ENCODE measurements at regions not wholly inside any gene's neighbourhood (a gene's known extent, or its start where the extent isn't known, plus 50 kb on each side); places are given as distances from the start of the nearest gene placed in this dataset.

DNA sequence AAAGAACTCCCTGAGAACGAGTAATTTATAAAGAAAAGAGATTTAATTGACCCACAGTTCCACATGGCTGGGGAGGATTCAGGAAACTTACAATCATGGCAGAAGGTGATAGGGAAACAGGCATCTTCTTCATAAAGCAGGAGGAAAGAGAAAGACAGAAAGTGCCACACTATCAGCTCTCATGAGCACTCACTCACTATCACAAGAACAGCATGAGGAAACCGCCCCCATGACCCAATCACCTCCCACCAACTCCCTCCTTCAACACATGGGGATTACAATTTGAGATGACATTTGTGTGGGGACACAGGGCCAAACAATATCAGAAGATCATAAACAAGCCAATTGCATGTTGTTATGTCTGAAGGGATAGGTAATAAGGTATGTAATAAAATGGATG, 935.9 kb upstream of the COX7C start:
- no peak overlapping the region for H3K27ac ChIP-seq (ENCODE audit: low read length)
- H3K79me2 ChIP-seq (replicated peaks; ENCODE audit: insufficient read depth, low read length): no peaks in the 10 kb centered on the region
- no peaks in the 10 kb centered on the region for H3K9me2 ChIP-seq (ENCODE audit: insufficient read depth, low read length)
- H3K27me3 ChIP-seq (ENCODE audit: insufficient read depth, low read depth, low read length): no peaks in the 10 kb centered on the region
- no peaks in the 10 kb centered on the region for H3F3A ChIP-seq (ENCODE audit: insufficient read depth, low read length, poor library complexity, severe bottlenecking)
- TF ChIP-seq TAF1 (IDR thresholded peaks at IDR 0.05; ENCODE audit: low read depth): no peak
- TF ChIP-seq, protein P1, sequence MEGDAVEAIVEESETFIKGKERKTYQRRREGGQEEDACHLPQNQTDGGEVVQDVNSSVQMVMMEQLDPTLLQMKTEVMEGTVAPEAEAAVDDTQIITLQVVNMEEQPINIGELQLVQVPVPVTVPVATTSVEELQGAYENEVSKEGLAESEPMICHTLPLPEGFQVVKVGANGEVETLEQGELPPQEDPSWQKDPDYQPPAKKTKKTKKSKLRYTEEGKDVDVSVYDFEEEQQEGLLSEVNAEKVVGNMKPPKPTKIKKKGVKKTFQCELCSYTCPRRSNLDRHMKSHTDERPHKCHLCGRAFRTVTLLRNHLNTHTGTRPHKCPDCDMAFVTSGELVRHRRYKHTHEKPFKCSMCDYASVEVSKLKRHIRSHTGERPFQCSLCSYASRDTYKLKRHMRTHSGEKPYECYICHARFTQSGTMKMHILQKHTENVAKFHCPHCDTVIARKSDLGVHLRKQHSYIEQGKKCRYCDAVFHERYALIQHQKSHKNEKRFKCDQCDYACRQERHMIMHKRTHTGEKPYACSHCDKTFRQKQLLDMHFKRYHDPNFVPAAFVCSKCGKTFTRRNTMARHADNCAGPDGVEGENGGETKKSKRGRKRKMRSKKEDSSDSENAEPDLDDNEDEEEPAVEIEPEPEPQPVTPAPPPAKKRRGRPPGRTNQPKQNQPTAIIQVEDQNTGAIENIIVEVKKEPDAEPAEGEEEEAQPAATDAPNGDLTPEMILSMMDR (IDR thresholded peaks at IDR 0.05; ENCODE audit: poor library complexity, severe bottlenecking): no peak
- no peak for TF ChIP-seq POLR2AphosphoS5 (IDR thresholded peaks at IDR 0.05)
- TF ChIP-seq RAD21 (conservative IDR thresholded peaks at IDR 0.05): no peak
- no peak for TF ChIP-seq MXI1 (conservative IDR thresholded peaks at IDR 0.05; ENCODE audit: poor library complexity, severe bottlenecking)
- TF ChIP-seq, protein P2, sequence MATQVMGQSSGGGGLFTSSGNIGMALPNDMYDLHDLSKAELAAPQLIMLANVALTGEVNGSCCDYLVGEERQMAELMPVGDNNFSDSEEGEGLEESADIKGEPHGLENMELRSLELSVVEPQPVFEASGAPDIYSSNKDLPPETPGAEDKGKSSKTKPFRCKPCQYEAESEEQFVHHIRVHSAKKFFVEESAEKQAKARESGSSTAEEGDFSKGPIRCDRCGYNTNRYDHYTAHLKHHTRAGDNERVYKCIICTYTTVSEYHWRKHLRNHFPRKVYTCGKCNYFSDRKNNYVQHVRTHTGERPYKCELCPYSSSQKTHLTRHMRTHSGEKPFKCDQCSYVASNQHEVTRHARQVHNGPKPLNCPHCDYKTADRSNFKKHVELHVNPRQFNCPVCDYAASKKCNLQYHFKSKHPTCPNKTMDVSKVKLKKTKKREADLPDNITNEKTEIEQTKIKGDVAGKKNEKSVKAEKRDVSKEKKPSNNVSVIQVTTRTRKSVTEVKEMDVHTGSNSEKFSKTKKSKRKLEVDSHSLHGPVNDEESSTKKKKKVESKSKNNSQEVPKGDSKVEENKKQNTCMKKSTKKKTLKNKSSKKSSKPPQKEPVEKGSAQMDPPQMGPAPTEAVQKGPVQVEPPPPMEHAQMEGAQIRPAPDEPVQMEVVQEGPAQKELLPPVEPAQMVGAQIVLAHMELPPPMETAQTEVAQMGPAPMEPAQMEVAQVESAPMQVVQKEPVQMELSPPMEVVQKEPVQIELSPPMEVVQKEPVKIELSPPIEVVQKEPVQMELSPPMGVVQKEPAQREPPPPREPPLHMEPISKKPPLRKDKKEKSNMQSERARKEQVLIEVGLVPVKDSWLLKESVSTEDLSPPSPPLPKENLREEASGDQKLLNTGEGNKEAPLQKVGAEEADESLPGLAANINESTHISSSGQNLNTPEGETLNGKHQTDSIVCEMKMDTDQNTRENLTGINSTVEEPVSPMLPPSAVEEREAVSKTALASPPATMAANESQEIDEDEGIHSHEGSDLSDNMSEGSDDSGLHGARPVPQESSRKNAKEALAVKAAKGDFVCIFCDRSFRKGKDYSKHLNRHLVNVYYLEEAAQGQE (IDR thresholded peaks at IDR 0.05; ENCODE audit: borderline replicate concordance): no peak
- no peak for TF ChIP-seq SMC3 (conservative IDR thresholded peaks at IDR 0.05; ENCODE audit: poor library complexity)
- no peak for TF ChIP-seq EZH2 (IDR thresholded peaks at IDR 0.05; ENCODE audit: borderline replicate concordance, insufficient read depth, low read length, poor library complexity, severe bottlenecking)
- no peak for TF ChIP-seq EP300 (conservative IDR thresholded peaks at IDR 0.05; ENCODE audit: poor library complexity, severe bottlenecking)
- H2AFZ ChIP-seq (ENCODE audit: low read depth, low read length): no peak overlapping the region
- H3K9ac ChIP-seq (ENCODE audit: low read length): no peak overlapping the region
- H3K36me3 ChIP-seq (ENCODE audit: insufficient read depth, low read length): no peaks in the 10 kb centered on the region
- H3K9me3 ChIP-seq (ENCODE audit: low read length): no peaks in the 10 kb centered on the region
- no peak overlapping the region for H3K4me2 ChIP-seq (ENCODE audit: low read length)
- no peak overlapping the region for H3K4me3 ChIP-seq (ENCODE audit: low read length)
- no peaks in the 10 kb centered on the region for H4K20me1 ChIP-seq (ENCODE audit: insufficient read depth)

DNA sequence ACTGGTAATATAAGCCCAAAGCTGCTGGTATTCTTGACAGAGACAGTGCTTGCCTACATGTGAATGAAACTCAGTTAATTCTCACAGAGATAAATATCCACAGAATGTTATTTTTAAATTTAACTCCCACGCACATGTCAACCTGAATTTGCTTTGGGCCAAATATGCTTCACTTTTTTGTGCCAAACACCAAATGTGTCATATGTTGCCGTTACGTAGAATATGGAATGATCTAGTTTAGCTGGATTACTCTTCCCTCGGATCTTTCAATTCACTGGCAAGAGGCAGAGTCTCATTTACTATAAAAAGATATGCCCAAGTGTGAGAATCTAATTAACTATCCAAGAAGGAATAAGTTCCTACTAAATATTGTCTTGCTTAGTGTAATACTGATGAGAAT, 933.4 kb upstream of the COX7C start:
- TF ChIP-seq TAF1 (IDR thresholded peaks at IDR 0.05; ENCODE audit: low read depth) (no peak), EZH2 (IDR thresholded peaks at IDR 0.05; ENCODE audit: borderline replicate concordance, insufficient read depth, low read length, poor library complexity, severe bottlenecking) (no peak), RAD21 (conservative IDR thresholded peaks at IDR 0.05) (no peak), POLR2AphosphoS5 (IDR thresholded peaks at IDR 0.05) (no peak), MXI1 (conservative IDR thresholded peaks at IDR 0.05; ENCODE audit: poor library complexity, severe bottlenecking) (no peak), SMC3 (conservative IDR thresholded peaks at IDR 0.05; ENCODE audit: poor library complexity) (no peak)
- TF ChIP-seq, protein P1 (IDR thresholded peaks at IDR 0.05; ENCODE audit: poor library complexity, severe bottlenecking): no peak
- no peak overlapping the region for H2AFZ ChIP-seq (ENCODE audit: low read depth, low read length)
- H3F3A ChIP-seq (ENCODE audit: insufficient read depth, low read length, poor library complexity, severe bottlenecking): no peaks in the 10 kb centered on the region

More for the DNA sequence above, 933.4 kb upstream of the COX7C start:
- Histone ChIP-seq H3K27ac (ENCODE audit: low read length) (no peak overlapping the region), H3K9me2 (ENCODE audit: insufficient read depth, low read length) (no peaks in the 10 kb centered on the region), H3K27me3 (ENCODE audit: insufficient read depth, low read depth, low read length) (no peaks in the 10 kb centered on the region), H3K4me2 (ENCODE audit: low read length) (no peak overlapping the region), H4K20me1 (ENCODE audit: insufficient read depth) (no peaks in the 10 kb centered on the region), H3K9ac (ENCODE audit: low read length) (no peak overlapping the region), H3K4me3 (ENCODE audit: low read length) (no peak overlapping the region), H3K9me3 (ENCODE audit: low read length) (no peaks in the 10 kb centered on the region), H3K79me2 (replicated peaks; ENCODE audit: insufficient read depth, low read length) (no peaks in the 10 kb centered on the region), H3K36me3 (ENCODE audit: insufficient read depth, low read length) (no peaks in the 10 kb centered on the region)

All from neural cell (in vitro differentiated cells).